WI38 (cell line): ENCODE measurements at regions not wholly inside any gene's neighbourhood (a gene's known extent, or its start where the extent isn't known, plus 50 kb on each side); places are given as distances from the start of the nearest gene placed in this dataset.
A peak's percentile ranks its signal among the peaks of the same experiment; 100 is the strongest.

ENCODE experiments used
- H3K4me3 ChIP-seq: 2 replicates; pipeline ENCODE4 v1.5.1; 2011; ENCODE audit warnings: low read depth, mild to moderate bottlenecking, control low read depth, low read length
- CTCF ChIP-seq: IDR thresholded peaks from 2 replicates; pipeline ENCODE4 v1.5.1; 2012; ENCODE audit warnings: low read depth, mild to moderate bottlenecking, control low read depth, low read length

GRCh38 chr3:102225005-102225404 lies 209.8 kb upstream of the ZPLD1 start:
- no peak for TF ChIP-seq CTCF
- no peak overlapping the region for H3K4me3 ChIP-seq

GRCh38 chr3:102225407-102226132 lies 209.2 kb upstream of the ZPLD1 start:
- H3K4me3 ChIP-seq, result no peak overlapping the region
- TF ChIP-seq CTCF, result peak; percentile 39

- no peak overlapping the region for H3K4me3 ChIP-seq
- no peak for TF ChIP-seq CTCF
Observed at GRCh38 chr3:102226463-102226862, 208.4 kb upstream of the ZPLD1 start.

GRCh38 chr3:102229062-102229655 lies 205.7 kb upstream of the ZPLD1 start:
- H3K4me3 ChIP-seq, result no peak overlapping the region
- peak; percentile 86 for TF ChIP-seq CTCF

GRCh38 chr3:102230057-102230456 lies 204.8 kb upstream of the ZPLD1 start:
- no peak for TF ChIP-seq CTCF
- H3K4me3 ChIP-seq, result no peak overlapping the region

- H3K4me3 ChIP-seq, result no peak overlapping the region
- no peak for TF ChIP-seq CTCF
Observed at GRCh38 chr3:102233881-102234280, 200.9 kb upstream of the ZPLD1 start.

- H3K4me3 ChIP-seq, result no peak overlapping the region
- TF ChIP-seq CTCF, result no peak
Observed at GRCh38 chr3:102235679-102236078, 199.1 kb upstream of the ZPLD1 start.
